ENCODE measurements at regions not wholly inside any gene's neighbourhood (a gene's known extent, or its start where the extent isn't known, plus 50 kb on each side); places are given as distances from the start of the nearest gene placed in this dataset.

- no peak for TF ChIP-seq KDM2A (CRISPR knock-in tag; IDR thresholded peaks at IDR 0.05; ENCODE audit: borderline replicate concordance, low read depth)
- TF ChIP-seq, protein P1, sequence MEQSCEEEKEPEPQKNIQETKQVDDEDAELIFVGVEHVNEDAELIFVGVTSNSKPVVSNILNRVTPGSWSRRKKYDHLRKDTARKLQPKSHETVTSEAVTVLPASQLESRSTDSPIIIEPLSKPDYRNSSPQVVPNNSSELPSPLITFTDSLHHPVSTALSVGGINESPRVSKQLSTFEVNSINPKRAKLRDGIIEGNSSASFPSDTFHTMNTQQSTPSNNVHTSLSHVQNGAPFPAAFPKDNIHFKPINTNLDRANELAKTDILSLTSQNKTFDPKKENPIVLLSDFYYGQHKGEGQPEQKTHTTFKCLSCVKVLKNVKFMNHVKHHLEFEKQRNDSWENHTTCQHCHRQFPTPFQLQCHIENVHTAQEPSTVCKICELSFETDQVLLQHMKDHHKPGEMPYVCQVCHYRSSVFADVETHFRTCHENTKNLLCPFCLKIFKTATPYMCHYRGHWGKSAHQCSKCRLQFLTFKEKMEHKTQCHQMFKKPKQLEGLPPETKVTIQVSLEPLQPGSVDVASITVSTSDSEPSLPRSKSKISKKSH (CRISPR knock-in tag; IDR thresholded peaks at IDR 0.05; ENCODE audit: borderline replicate concordance), result no peak
- no peak for TF ChIP-seq ZNF333 (CRISPR knock-in tag; IDR thresholded peaks at IDR 0.05; ENCODE audit: borderline replicate concordance)
- no peak for TF ChIP-seq TFAP4 (IDR thresholded peaks at IDR 0.05; ENCODE audit: borderline replicate concordance, low read depth)
- peak; percentile 37; the same call in 1 of the 2 replicates for TF ChIP-seq ELF3 (CRISPR knock-in tag; IDR thresholded peaks at IDR 0.05)
- TF ChIP-seq TEF (CRISPR knock-in tag; IDR thresholded peaks at IDR 0.05), result no peak
- TF ChIP-seq ZNF816 (CRISPR knock-in tag; IDR thresholded peaks at IDR 0.05; ENCODE audit: borderline replicate concordance), result no peak
- TF ChIP-seq FOXO1 (CRISPR knock-in tag; IDR thresholded peaks at IDR 0.05), result no peak
- peak; percentile 80 for TF ChIP-seq PHF5A (CRISPR knock-in tag; IDR thresholded peaks at IDR 0.05; ENCODE audit: low read depth, unreplicated experiment)
- TF ChIP-seq ZSCAN31 (CRISPR knock-in tag; IDR thresholded peaks at IDR 0.05; ENCODE audit: low read depth), result 0 out of 2 replicates have a peak, but pooled peaks have one; percentile 38
- no peak for TF ChIP-seq ZNF142 (CRISPR knock-in tag; IDR thresholded peaks at IDR 0.05)
- TF ChIP-seq ARHGAP35 (CRISPR knock-in tag; IDR thresholded peaks at IDR 0.05; ENCODE audit: borderline replicate concordance), result no peak
- 0 out of 2 replicates have a peak, but pooled peaks have one; percentile 60 for TF ChIP-seq KLF11 (CRISPR knock-in tag; IDR thresholded peaks at IDR 0.05)
- TF ChIP-seq ZFAT (CRISPR knock-in tag; conservative IDR thresholded peaks at IDR 0.05), result no peak
- TF ChIP-seq POLR2A (IDR thresholded peaks at IDR 0.05; ENCODE audit: insufficient read depth in 1 of 2, low read depth in 2 of 2, low read length in 2 of 2), result no peak
- no peak for TF ChIP-seq ZNF296 (CRISPR knock-in tag; conservative IDR thresholded peaks at IDR 0.05)
- no peak for TF ChIP-seq ZNF3 (CRISPR knock-in tag; IDR thresholded peaks at IDR 0.05)
- TF ChIP-seq IKZF5 (CRISPR knock-in tag; IDR thresholded peaks at IDR 0.05), result no peak
- TF ChIP-seq NFE2 (CRISPR knock-in tag; IDR thresholded peaks at IDR 0.05), result no peak
- no peak for TF ChIP-seq AHR (CRISPR knock-in tag; IDR thresholded peaks at IDR 0.05)
- TF ChIP-seq FOSL1 (CRISPR knock-in tag; IDR thresholded peaks at IDR 0.05; ENCODE audit: borderline replicate concordance), result no peak
Observed at GRCh38 chr20:22339091-22339881, 245.1 kb downstream of the FOXA2 start (continued).

Data from HepG2 (cell line).